Keratinocyte (primary cell): ENCODE measurements at regions not wholly inside any gene's neighbourhood (a gene's known extent, or its start where the extent isn't known, plus 50 kb on each side); places are given as distances from the start of the nearest gene placed in this dataset.

Experiments
- DNase-seq: peaks from one replicate; pipeline ENCODE4 v3.0.0-alpha.2; 2011; ENCODE audit warnings: low read depth, missing footprints, low spot score
- FAIRE-seq: peaks from 2 replicates; lab custom pipeline; 2011; peaks lifted over from hg19 to GRCh38; lab: Jason Lieb, UNC
- H2AFZ ChIP-seq: 2 replicates; pipeline ENCODE4 v1.6.0; 2012; ENCODE audit warnings: low read length, control low read depth, inconsistent platforms; ENCODE audit not compliant: control insufficient read depth
- H3K27ac ChIP-seq: 2 replicates; pipeline ENCODE4 v1.5.1; 2011; ENCODE audit warnings: low read length; ENCODE audit not compliant: control insufficient read depth, insufficient read depth
- H3K27me3 ChIP-seq: 3 replicates; pipeline ENCODE4 v1.6.0; 2011; ENCODE audit warnings: low read length; ENCODE audit not compliant: control insufficient read depth, insufficient read depth; ENCODE audit errors: extremely low read depth
- H3K36me3 ChIP-seq, 2 experiments: 2 replicates in 1 of 2; 3 replicates in 1 of 2; pipeline ENCODE4 v1.5.1; 2011; ENCODE audit warnings: low read length in 2 of 2, mild to moderate bottlenecking in 1 of 2; ENCODE audit not compliant: control insufficient read depth in 2 of 2, insufficient read depth in 2 of 2; ENCODE audit errors: extremely low read depth in 1 of 2
- H3K4me1 ChIP-seq: 3 replicates; pipeline ENCODE4 v1.5.1; 2011; ENCODE audit warnings: low read length; ENCODE audit not compliant: control insufficient read depth, insufficient read depth; ENCODE audit errors: extremely low read depth
- H3K4me2 ChIP-seq: 3 replicates; pipeline ENCODE4 v1.6.0; 2011; ENCODE audit warnings: low read depth, low read length; ENCODE audit not compliant: control insufficient read depth, insufficient read depth; ENCODE audit errors: extremely low read depth
- H3K4me3 ChIP-seq, 3 experiments: fragments of 200-600 bp in 1 of 3; sonication (generic) in 1 of 3; 2 replicates in 2 of 3; 3 replicates in 1 of 3; pipeline ENCODE4 v1.5.1; 2011 to 2016; ENCODE audit warnings: low read length in 3 of 3, mild to moderate bottlenecking in 3 of 3, control low read depth in 2 of 3, inconsistent platforms in 1 of 3, low read depth in 1 of 3, mixed read lengths in 1 of 3, mixed run types in 1 of 3, moderate library complexity in 1 of 3; ENCODE audit not compliant: control insufficient read depth in 2 of 3, insufficient read depth in 2 of 3; ENCODE audit errors: extremely low read depth in 1 of 3
- H3K79me2 ChIP-seq: 2 replicates; pipeline ENCODE4 v1.6.0; 2012; ENCODE audit warnings: low read length; ENCODE audit not compliant: control insufficient read depth, insufficient read depth
- H3K9ac ChIP-seq: 3 replicates; pipeline ENCODE4 v1.6.0; 2011; ENCODE audit warnings: low read length; ENCODE audit not compliant: control insufficient read depth, insufficient read depth; ENCODE audit errors: extremely low read depth
- H3K9me1 ChIP-seq: 3 replicates; pipeline ENCODE4 v1.6.0; 2011; ENCODE audit warnings: low read length; ENCODE audit not compliant: control insufficient read depth, insufficient read depth; ENCODE audit errors: extremely low read depth
- H3K9me3 ChIP-seq: 2 replicates; pipeline ENCODE4 v1.5.1; 2012; ENCODE audit warnings: low read depth, low read length; ENCODE audit not compliant: control insufficient read depth
- H4K20me1 ChIP-seq: 3 replicates; pipeline ENCODE4 v1.6.0; 2011; ENCODE audit warnings: low read length; ENCODE audit not compliant: control insufficient read depth, insufficient read depth; ENCODE audit errors: extremely low read depth
- EZH2 ChIP-seq: IDR thresholded peaks from one replicate; pipeline ENCODE4 v1.6.1; 2012; ENCODE audit warnings: inconsistent platforms, mild to moderate bottlenecking, low read length, moderate library complexity
- dilution Hi-C: fragments of 300-500 bp; cut with MboI; formaldehyde crosslinking; loops from one replicate; pipeline ENCODE4 v1.7.0; 2020; ENCODE audit warnings: low sequenced_read_pairs; ENCODE audit not compliant: extremely low pct_ligation_motif_present
- TF ChIP-seq, protein P1 (sequence below), 3 experiments: IDR thresholded peaks in 1 of 3; conservative IDR thresholded peaks in 1 of 3; optimal IDR thresholded peaks in 1 of 3; 2 replicates in 2 of 3; 3 replicates in 1 of 3; pipeline versions ENCODE3 to v1.5.1; 2011; ENCODE audit warnings: low read length in 3 of 3, mild to moderate bottlenecking in 3 of 3, moderate library complexity in 2 of 3, control low read depth in 1 of 3, inconsistent platforms in 1 of 3; ENCODE audit not compliant: insufficient read depth in 2 of 3; ENCODE audit errors: extremely low read depth in 1 of 3

DNA sequence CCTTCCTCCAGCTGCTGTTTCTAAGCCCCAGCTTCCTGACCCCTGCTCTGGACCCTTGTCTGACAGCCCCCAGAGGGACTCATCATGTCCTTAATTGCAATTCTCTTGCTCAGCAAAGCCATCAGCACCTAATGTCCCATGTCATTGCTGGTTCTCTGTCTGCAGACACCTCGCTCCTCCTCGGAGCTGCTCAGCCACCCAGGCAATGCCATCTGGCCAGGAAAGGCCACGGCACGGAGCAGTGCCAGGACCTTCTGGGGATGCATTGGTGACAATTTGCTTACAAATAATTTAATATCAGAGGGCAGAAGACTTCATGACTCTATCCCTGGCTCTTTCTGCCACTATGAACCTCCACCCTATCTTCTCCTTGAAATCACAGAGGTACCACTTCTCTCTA is 107.0 kb upstream of the THY1 start:
- no peak overlapping the region for H2AFZ ChIP-seq
- no peaks in the 10 kb centered on the region for H3K79me2 ChIP-seq
- H3K9me3 ChIP-seq = no peaks in the 10 kb centered on the region
- H3K4me2 ChIP-seq = no peak overlapping the region
- dilution Hi-C loops = no loop called here
- H3K4me3 ChIP-seq = no peak overlapping the region
- H3K36me3 ChIP-seq = no peaks in the 10 kb centered on the region
- H3K9ac ChIP-seq = no peak overlapping the region
- H3K27ac ChIP-seq = no peak overlapping the region
- no peak for TF ChIP-seq EZH2
- TF ChIP-seq, protein P1, sequence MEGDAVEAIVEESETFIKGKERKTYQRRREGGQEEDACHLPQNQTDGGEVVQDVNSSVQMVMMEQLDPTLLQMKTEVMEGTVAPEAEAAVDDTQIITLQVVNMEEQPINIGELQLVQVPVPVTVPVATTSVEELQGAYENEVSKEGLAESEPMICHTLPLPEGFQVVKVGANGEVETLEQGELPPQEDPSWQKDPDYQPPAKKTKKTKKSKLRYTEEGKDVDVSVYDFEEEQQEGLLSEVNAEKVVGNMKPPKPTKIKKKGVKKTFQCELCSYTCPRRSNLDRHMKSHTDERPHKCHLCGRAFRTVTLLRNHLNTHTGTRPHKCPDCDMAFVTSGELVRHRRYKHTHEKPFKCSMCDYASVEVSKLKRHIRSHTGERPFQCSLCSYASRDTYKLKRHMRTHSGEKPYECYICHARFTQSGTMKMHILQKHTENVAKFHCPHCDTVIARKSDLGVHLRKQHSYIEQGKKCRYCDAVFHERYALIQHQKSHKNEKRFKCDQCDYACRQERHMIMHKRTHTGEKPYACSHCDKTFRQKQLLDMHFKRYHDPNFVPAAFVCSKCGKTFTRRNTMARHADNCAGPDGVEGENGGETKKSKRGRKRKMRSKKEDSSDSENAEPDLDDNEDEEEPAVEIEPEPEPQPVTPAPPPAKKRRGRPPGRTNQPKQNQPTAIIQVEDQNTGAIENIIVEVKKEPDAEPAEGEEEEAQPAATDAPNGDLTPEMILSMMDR (optimal IDR thresholded peaks at IDR 0.05 in 1 of 3, IDR thresholded peaks at IDR 0.05 in 1 of 3, conservative IDR thresholded peaks at IDR 0.05 in 1 of 3; ENCODE audit: extremely low read depth in 1 of 3, insufficient read depth in 2 of 3, low read length in 3 of 3) = no peak
- no peaks in the 10 kb centered on the region for H4K20me1 ChIP-seq
- DNase-seq = no peak
- H3K27me3 ChIP-seq = peaks cover 24% of the 10 kb centered on the region
- no peaks in the 10 kb centered on the region for H3K9me1 ChIP-seq
- FAIRE-seq = no peak
- H3K4me1 ChIP-seq = no peaks in the 10 kb centered on the region

DNA sequence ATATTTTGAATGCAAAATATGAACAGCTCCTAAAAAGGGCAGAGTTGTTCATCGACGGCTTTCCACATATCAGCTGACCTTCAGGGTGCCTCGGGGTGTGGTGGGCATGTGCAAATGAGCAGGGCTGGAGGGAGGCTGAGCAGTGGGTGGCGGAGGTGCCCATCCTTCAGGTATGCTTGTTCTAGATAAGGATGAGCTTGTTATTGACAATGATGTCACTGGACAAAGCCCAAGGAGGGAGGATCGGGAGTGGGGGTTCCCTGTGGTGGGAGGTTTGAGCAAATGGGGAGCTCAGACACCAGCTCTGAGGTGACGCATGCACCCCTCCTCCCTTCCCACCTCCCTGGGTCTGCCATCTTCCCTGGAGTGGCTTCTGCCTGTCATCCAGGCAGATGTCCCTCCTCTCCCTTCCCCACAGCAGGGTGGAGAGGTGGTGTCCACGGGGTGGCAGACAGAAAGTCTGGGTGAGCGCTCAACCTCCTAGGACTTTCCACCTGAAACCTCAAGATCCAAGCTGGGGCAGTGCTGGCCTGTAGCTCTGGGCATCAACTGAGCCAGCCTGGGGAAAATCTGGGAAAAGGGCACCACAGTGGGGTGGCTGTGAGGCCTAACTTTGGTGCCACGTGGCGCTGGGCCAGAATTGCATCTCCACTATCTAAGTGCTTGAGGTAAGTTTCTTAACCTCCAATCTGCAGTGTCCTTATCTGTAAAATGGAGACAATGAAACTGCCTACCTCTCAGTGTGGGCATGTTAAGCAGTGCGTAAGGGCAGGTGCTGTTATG is 106.3 kb upstream of the THY1 start:
- H3K4me3 ChIP-seq = no peak overlapping the region
- no peak for FAIRE-seq
- TF ChIP-seq EZH2 = no peak
- TF ChIP-seq, protein P1 (optimal IDR thresholded peaks at IDR 0.05 in 1 of 3, IDR thresholded peaks at IDR 0.05 in 1 of 3, conservative IDR thresholded peaks at IDR 0.05 in 1 of 3; ENCODE audit: extremely low read depth in 1 of 3, insufficient read depth in 2 of 3, low read length in 3 of 3) = no peak
- peaks cover 28% of the 10 kb centered on the region for H3K27me3 ChIP-seq
- H4K20me1 ChIP-seq = no peaks in the 10 kb centered on the region
- H3K9ac ChIP-seq = no peak overlapping the region
- no peaks in the 10 kb centered on the region for H3K4me1 ChIP-seq
- no peak overlapping the region for H3K27ac ChIP-seq
- H2AFZ ChIP-seq = no peak overlapping the region
- no peaks in the 10 kb centered on the region for H3K9me1 ChIP-seq
- no peak overlapping the region for H3K4me2 ChIP-seq
- dilution Hi-C loops = no loop called here
- no peaks in the 10 kb centered on the region for H3K9me3 ChIP-seq
- H3K36me3 ChIP-seq = no peaks in the 10 kb centered on the region
- no peaks in the 10 kb centered on the region for H3K79me2 ChIP-seq
- no peak for DNase-seq
